Neural progenitor cell (in vitro differentiated cells): ENCODE measurements at regions not wholly inside any gene's neighbourhood (a gene's known extent, or its start where the extent isn't known, plus 50 kb on each side); places are given as distances from the start of the nearest gene placed in this dataset.

Experiments used
- DNase-seq: peaks from one replicate; pipeline ENCODE4 v3.0.0-alpha.2; 2016; ENCODE audit warnings: low spot score
- H2AFZ ChIP-seq: fragments of 200-600 bp; sonication (generic); replicated peaks from 2 replicates; pipeline ENCODE4 v1.6.1; 2016; ENCODE audit warnings: antibody characterized with exemption
- H3F3A ChIP-seq: fragments of 200-600 bp; sonication (generic); 2 replicates; pipeline ENCODE4 v1.6.1; 2016; ENCODE audit warnings: antibody characterized with exemption, low read depth
- H3K27ac ChIP-seq: fragments of 200-600 bp; sonication (generic); 2 replicates; pipeline ENCODE4 v1.5.1; 2016; ENCODE audit warnings: mild to moderate bottlenecking
- H3K27me3 ChIP-seq: fragments of 200-600 bp; sonication (generic); 2 replicates; pipeline ENCODE4 v1.6.1; 2016; ENCODE audit warnings: mild to moderate bottlenecking, moderate library complexity
- H3K36me3 ChIP-seq: fragments of 200-600 bp; sonication (generic); 2 replicates; pipeline ENCODE4 v1.5.1; 2016
- H3K4me1 ChIP-seq: fragments of 200-600 bp; sonication (generic); 2 replicates; pipeline ENCODE4 v1.6.1; 2016; ENCODE audit warnings: mixed run types
- H3K4me2 ChIP-seq: fragments of 200-600 bp; sonication (generic); 2 replicates; pipeline ENCODE4 v1.6.1; 2016
- H3K4me3 ChIP-seq: fragments of 200-600 bp; sonication (generic); 2 replicates; pipeline ENCODE4 v1.5.1; 2016
- H3K79me2 ChIP-seq: fragments of 200-600 bp; sonication (generic); 2 replicates; pipeline ENCODE4 v1.6.1; 2016; ENCODE audit warnings: low read depth
- H3K9ac ChIP-seq: fragments of 200-600 bp; sonication (generic); 2 replicates; pipeline ENCODE4 v1.6.1; 2016
- H3K9me3 ChIP-seq: fragments of 200-600 bp; sonication (generic); 2 replicates; pipeline ENCODE4 v1.5.1; 2016; ENCODE audit warnings: low read depth
- H4K20me1 ChIP-seq: fragments of 200-600 bp; sonication (generic); 2 replicates; pipeline ENCODE4 v1.6.1; 2016; ENCODE audit warnings: low read depth
- H3K27ac Mint-ChIP-seq: 3 replicates; pipeline ENCODE4 v1.8.0; 2021; ENCODE audit warnings: mixed read lengths
- H3K27me3 Mint-ChIP-seq: 2 replicates; pipeline ENCODE4 v1.8.0; 2022; ENCODE audit warnings: low read depth, mild to moderate bottlenecking, inconsistent platforms, moderate library complexity, mixed read lengths; ENCODE audit not compliant: insufficient read depth
- H3K36me3 Mint-ChIP-seq: 3 replicates; pipeline ENCODE4 v1.8.0; 2021; ENCODE audit warnings: mixed read lengths
- H3K4me1 Mint-ChIP-seq: 3 replicates; pipeline ENCODE4 v1.8.0; 2021; ENCODE audit warnings: mixed read lengths
- H3K4me3 Mint-ChIP-seq: 3 replicates; pipeline ENCODE4 v1.8.0; 2021; ENCODE audit warnings: mild to moderate bottlenecking, moderate library complexity, mixed read lengths
- H3K9me3 Mint-ChIP-seq: 3 replicates; pipeline ENCODE4 v1.8.0; 2020; ENCODE audit warnings: mixed read lengths
- CTCF ChIP-seq: fragments of 200-600 bp; sonication (generic); IDR thresholded peaks from 2 replicates; pipeline ENCODE4 v1.5.1; 2017; ENCODE audit warnings: antibody characterized with exemption, mild to moderate bottlenecking
- EZH2 ChIP-seq: fragments of 200-600 bp; sonication (generic); IDR thresholded peaks from 2 replicates; pipeline ENCODE4 v1.6.1; 2017; ENCODE audit warnings: antibody characterized with exemption, mild to moderate bottlenecking, moderate library complexity
- EZH2phosphoT487 ChIP-seq: fragments of 200-600 bp; sonication (generic); IDR thresholded peaks from 2 replicates; pipeline ENCODE4 v1.6.1; 2017; ENCODE audit warnings: antibody characterized with exemption

DNA sequence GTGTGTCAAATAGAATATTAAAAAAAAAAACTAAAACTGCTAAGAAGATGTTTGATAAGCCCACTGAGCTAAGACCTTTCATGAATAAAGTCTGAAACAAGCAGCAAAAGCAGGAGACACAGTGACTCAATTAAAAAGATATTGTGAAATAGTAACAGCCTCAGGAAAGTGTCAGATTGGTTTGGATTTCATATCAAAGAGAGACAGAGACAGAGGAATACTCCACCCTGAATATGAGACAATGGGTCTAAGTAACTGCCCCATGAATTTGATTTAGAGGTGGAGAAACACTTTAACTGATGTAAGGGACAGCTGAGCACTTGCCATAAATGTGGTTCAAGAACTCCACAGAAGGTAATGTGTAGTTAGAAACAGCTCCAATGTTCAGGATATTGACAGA lies 277.9 kb upstream of the FOXG1 start:
- H3F3A ChIP-seq: no peaks in the 10 kb centered on the region
- H2AFZ ChIP-seq: no peak overlapping the region
- TF ChIP-seq CTCF (no peak), EZH2 (no peak), EZH2phosphoT487 (no peak)
- no peaks in the 10 kb centered on the region for H3K36me3 ChIP-seq
- no peak overlapping the region for H3K27ac ChIP-seq
- H3K4me3 ChIP-seq: no peak overlapping the region
- no peak overlapping the region for H3K27ac Mint-ChIP-seq
- no peaks in the 10 kb centered on the region for H3K4me1 ChIP-seq
- no peaks in the 10 kb centered on the region for H3K27me3 Mint-ChIP-seq
- H3K4me2 ChIP-seq: no peak overlapping the region
- no peaks in the 10 kb centered on the region for H3K9me3 ChIP-seq
- no peak overlapping the region for H3K9ac ChIP-seq
- H3K9me3 Mint-ChIP-seq: no peaks in the 10 kb centered on the region
- no peaks in the 10 kb centered on the region for H3K36me3 Mint-ChIP-seq
- no peaks in the 10 kb centered on the region for H4K20me1 ChIP-seq
- no peak overlapping the region for H3K4me3 Mint-ChIP-seq
- H3K4me1 Mint-ChIP-seq: peaks cover 2% of the 10 kb centered on the region
- no peaks in the 10 kb centered on the region for H3K79me2 ChIP-seq
- no peaks in the 10 kb centered on the region for H3K27me3 ChIP-seq
- no peak for DNase-seq

- H3K9me3 Mint-ChIP-seq: no peaks in the 10 kb centered on the region
- Histone ChIP-seq H3K79me2 (no peaks in the 10 kb centered on the region), H3K27ac (no peak overlapping the region), H2AFZ (no peak overlapping the region), H3K4me2 (no peak overlapping the region), H3K27me3 (no peaks in the 10 kb centered on the region), H3F3A (no peaks in the 10 kb centered on the region), H3K36me3 (no peaks in the 10 kb centered on the region), H3K4me1 (no peaks in the 10 kb centered on the region), H3K9me3 (peaks cover 3% of the 10 kb centered on the region), H4K20me1 (no peaks in the 10 kb centered on the region), H3K4me3 (no peak overlapping the region), H3K9ac (no peak overlapping the region)
- no peaks in the 10 kb centered on the region for H3K27me3 Mint-ChIP-seq
- no peak overlapping the region for H3K4me3 Mint-ChIP-seq
- no peak for DNase-seq
- TF ChIP-seq EZH2 (no peak), EZH2phosphoT487 (no peak), CTCF (no peak)
- no peak overlapping the region for H3K27ac Mint-ChIP-seq
- H3K4me1 Mint-ChIP-seq: no peaks in the 10 kb centered on the region
- H3K36me3 Mint-ChIP-seq: no peaks in the 10 kb centered on the region
These were observed 273.1 kb upstream of the FOXG1 start for GRCh38 chr14:28493516-28493915.

GRCh38 chr14:28494196-28494595 lies 272.4 kb upstream of the FOXG1 start:
- Histone ChIP-seq H3K4me2 (no peak overlapping the region), H2AFZ (no peak overlapping the region), H4K20me1 (no peaks in the 10 kb centered on the region), H3K9ac (no peak overlapping the region), H3K79me2 (no peaks in the 10 kb centered on the region), H3K36me3 (no peaks in the 10 kb centered on the region), H3K9me3 (peaks cover 3% of the 10 kb centered on the region), H3K27ac (no peak overlapping the region), H3K4me1 (no peaks in the 10 kb centered on the region), H3K4me3 (no peak overlapping the region), H3K27me3 (no peaks in the 10 kb centered on the region), H3F3A (no peaks in the 10 kb centered on the region)
- H3K9me3 Mint-ChIP-seq: no peaks in the 10 kb centered on the region
- H3K36me3 Mint-ChIP-seq: no peaks in the 10 kb centered on the region
- H3K27ac Mint-ChIP-seq: no peak overlapping the region
- TF ChIP-seq EZH2: no peak
- no peak for TF ChIP-seq EZH2phosphoT487
- no peak for TF ChIP-seq CTCF
- no peaks in the 10 kb centered on the region for H3K27me3 Mint-ChIP-seq
- no peaks in the 10 kb centered on the region for H3K4me1 Mint-ChIP-seq
- DNase-seq: no peak
- no peak overlapping the region for H3K4me3 Mint-ChIP-seq

DNA sequence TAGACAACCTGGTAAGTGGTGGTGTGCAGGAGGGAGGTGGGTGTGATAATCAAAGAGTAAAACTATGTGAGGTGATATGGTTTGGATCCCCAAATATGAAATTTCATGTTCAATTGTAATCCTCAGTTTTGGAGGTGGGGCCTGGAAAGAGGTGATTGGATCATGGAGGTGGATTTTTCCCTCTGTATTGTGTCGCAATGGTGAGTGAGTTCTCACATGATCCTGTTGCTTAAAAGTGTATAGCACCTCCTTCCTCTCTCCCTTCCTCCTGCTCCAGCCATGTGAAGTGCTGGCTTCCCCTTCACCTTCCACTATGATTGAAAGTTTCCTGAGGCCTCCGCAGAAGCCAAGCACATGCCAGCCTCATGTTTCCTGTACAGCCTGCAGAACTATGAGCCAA lies 270.2 kb upstream of the FOXG1 start:
- Histone ChIP-seq H3K4me1 (no peaks in the 10 kb centered on the region), H3K9ac (no peak overlapping the region), H3K4me2 (no peak overlapping the region), H3K79me2 (no peaks in the 10 kb centered on the region), H3K9me3 (peaks cover 3% of the 10 kb centered on the region), H3F3A (no peaks in the 10 kb centered on the region), H3K36me3 (no peaks in the 10 kb centered on the region), H3K27ac (no peak overlapping the region), H2AFZ (no peak overlapping the region), H3K4me3 (no peak overlapping the region), H3K27me3 (no peaks in the 10 kb centered on the region), H4K20me1 (no peaks in the 10 kb centered on the region)
- Mint-ChIP-seq H3K4me3 (no peak overlapping the region), H3K4me1 (no peaks in the 10 kb centered on the region), H3K27ac (no peak overlapping the region), H3K36me3 (no peaks in the 10 kb centered on the region), H3K27me3 (no peaks in the 10 kb centered on the region), H3K9me3 (no peaks in the 10 kb centered on the region)
- no peak for TF ChIP-seq CTCF
- TF ChIP-seq EZH2phosphoT487: no peak
- TF ChIP-seq EZH2: no peak
- no peak for DNase-seq
